ENCODE measurements at regions not wholly inside any gene's neighbourhood (a gene's known extent, or its start where the extent isn't known, plus 50 kb on each side); places are given as distances from the start of the nearest gene placed in this dataset.

DNA sequence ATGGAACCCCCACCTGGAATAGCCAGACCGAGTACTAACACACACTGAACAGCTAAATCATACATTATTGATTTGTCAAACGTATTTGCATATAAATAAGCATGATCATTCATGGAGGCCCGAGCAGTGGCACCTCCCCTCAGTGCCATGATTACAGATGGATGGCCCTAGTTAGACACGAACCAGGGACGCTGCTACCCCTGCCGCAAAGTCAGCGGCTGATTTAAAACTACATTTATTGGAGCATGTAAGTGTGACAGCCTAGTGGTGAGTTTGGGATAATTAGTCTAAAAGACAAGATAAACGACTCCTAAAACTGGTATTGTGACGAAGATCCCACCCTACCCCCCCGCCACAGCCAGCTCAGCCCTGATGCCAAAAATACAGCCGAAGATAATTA lies 159.1 kb upstream of the MAFB start:
- no peak overlapping the region for H3K27ac ChIP-seq (ENCODE audit: insufficient read depth, low read depth, low read length)
- H3K36me3 ChIP-seq (ENCODE audit: control insufficient read depth in 2 of 2, extremely low read depth in 1 of 2, insufficient read depth in 2 of 2, low read length in 2 of 2) = no peaks in the 10 kb centered on the region
- CTCF ChIA-PET = interaction anchor here (1.5 kb wide), 1 partner anchor 27 kb away, joined by 5 read pairs; no protein-coding TSS in a partner anchor
- no peaks in the 10 kb centered on the region for H3K4me1 ChIP-seq (ENCODE audit: control insufficient read depth, extremely low read depth, insufficient read depth, low read length)
- BruUV-seq (replicated peaks) = no TSS peak
- no peak overlapping the region for H3K4me2 ChIP-seq (ENCODE audit: insufficient read depth, low read length)
- no peaks in the 10 kb centered on the region for H4K20me1 ChIP-seq (replicated peaks; ENCODE audit: control insufficient read depth, extremely low read depth, insufficient read depth, low read length)
- H3K9ac ChIP-seq (replicated peaks; ENCODE audit: extremely low read depth, insufficient read depth, low read length) = no peak overlapping the region
- H2AFZ ChIP-seq (ENCODE audit: low read depth, low read length) = no peak overlapping the region
- dilution Hi-C loops (cut with MboI; ENCODE audit: extremely low pct_ligation_motif_present, low sequenced_read_pairs) (no loop called here), intact Hi-C loops (cut with micrococcal nuclease) (no loop called here)
- TF ChIP-seq, protein P1, sequence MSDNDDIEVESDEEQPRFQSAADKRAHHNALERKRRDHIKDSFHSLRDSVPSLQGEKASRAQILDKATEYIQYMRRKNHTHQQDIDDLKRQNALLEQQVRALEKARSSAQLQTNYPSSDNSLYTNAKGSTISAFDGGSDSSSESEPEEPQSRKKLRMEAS (IDR thresholded peaks at IDR 0.05; ENCODE audit: insufficient read depth, insufficient read length) = no peak
- no peaks in the 10 kb centered on the region for H3K27me3 ChIP-seq (ENCODE audit: control insufficient read depth in 2 of 2, insufficient read depth in 2 of 2, low read length in 2 of 2)
- no peaks in the 10 kb centered on the region for H3K79me2 ChIP-seq (ENCODE audit: control insufficient read depth, insufficient read depth, low read length)
- POLR2A ChIA-PET = no interaction called here
- H3K9me1 ChIP-seq (replicated peaks; ENCODE audit: control insufficient read depth, extremely low read depth, insufficient read depth, low read length) = no peaks in the 10 kb centered on the region
- DNase-seq (ENCODE audit: low read depth, low spot score) = no peak
- no peak for FAIRE-seq
- no peak overlapping the region for H3K4me3 ChIP-seq (replicated peaks in 1 of 3; ENCODE audit: insufficient read depth in 1 of 3, low read depth in 1 of 3, low read length in 3 of 3)
- H3K9me3 ChIP-seq (replicated peaks; ENCODE audit: control insufficient read depth, insufficient read depth, low read length) = no peaks in the 10 kb centered on the region

DNA sequence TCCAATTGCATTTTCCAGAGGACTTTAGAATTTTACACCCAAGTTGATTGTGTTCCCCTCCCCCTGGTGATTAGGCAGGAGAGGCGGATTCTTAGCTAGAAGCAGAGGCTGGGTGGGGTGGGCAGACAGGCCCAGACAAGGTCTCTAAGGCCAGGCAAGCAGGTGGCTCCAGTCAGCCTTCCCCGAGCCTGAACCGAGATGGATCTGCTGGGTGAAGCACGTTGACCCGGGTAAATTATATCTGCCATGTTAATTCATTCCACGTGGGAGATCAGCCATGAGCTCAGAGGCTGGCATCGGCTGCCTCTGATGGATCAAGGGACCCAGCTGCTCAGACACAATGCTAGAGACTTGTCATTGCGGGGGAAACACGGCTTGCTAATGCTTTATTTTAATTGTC lies 159.5 kb upstream of the MAFB start:
- Histone ChIP-seq H3K79me2 (ENCODE audit: control insufficient read depth, insufficient read depth, low read length) (no peaks in the 10 kb centered on the region), H3K9me1 (replicated peaks; ENCODE audit: control insufficient read depth, extremely low read depth, insufficient read depth, low read length) (no peaks in the 10 kb centered on the region), H3K4me2 (ENCODE audit: insufficient read depth, low read length) (no peak overlapping the region), H3K9me3 (replicated peaks; ENCODE audit: control insufficient read depth, insufficient read depth, low read length) (no peaks in the 10 kb centered on the region), H3K4me3 (replicated peaks in 1 of 3; ENCODE audit: insufficient read depth in 1 of 3, low read depth in 1 of 3, low read length in 3 of 3) (no peak overlapping the region), H3K27ac (ENCODE audit: insufficient read depth, low read depth, low read length) (no peak overlapping the region), H4K20me1 (replicated peaks; ENCODE audit: control insufficient read depth, extremely low read depth, insufficient read depth, low read length) (no peaks in the 10 kb centered on the region), H3K9ac (replicated peaks; ENCODE audit: extremely low read depth, insufficient read depth, low read length) (no peak overlapping the region), H3K36me3 (ENCODE audit: control insufficient read depth in 2 of 2, extremely low read depth in 1 of 2, insufficient read depth in 2 of 2, low read length in 2 of 2) (no peaks in the 10 kb centered on the region), H3K27me3 (ENCODE audit: control insufficient read depth in 2 of 2, insufficient read depth in 2 of 2, low read length in 2 of 2) (no peaks in the 10 kb centered on the region), H3K4me1 (ENCODE audit: control insufficient read depth, extremely low read depth, insufficient read depth, low read length) (no peaks in the 10 kb centered on the region), H2AFZ (ENCODE audit: low read depth, low read length) (no peak overlapping the region)
- POLR2A ChIA-PET = no interaction called here
- DNase-seq (ENCODE audit: low read depth, low spot score) (no peak), FAIRE-seq (no peak)
- CTCF ChIA-PET = interaction anchor here (1.5 kb wide), 1 partner anchor 26 kb away, joined by 5 read pairs; no protein-coding TSS in a partner anchor
- dilution Hi-C loops (cut with MboI; ENCODE audit: extremely low pct_ligation_motif_present, low sequenced_read_pairs) = no loop called here
- TF ChIP-seq JUN (IDR thresholded peaks at IDR 0.05; ENCODE audit: borderline replicate concordance, insufficient read depth, insufficient read length, low read depth) = no peak
- TF ChIP-seq, protein P2, sequence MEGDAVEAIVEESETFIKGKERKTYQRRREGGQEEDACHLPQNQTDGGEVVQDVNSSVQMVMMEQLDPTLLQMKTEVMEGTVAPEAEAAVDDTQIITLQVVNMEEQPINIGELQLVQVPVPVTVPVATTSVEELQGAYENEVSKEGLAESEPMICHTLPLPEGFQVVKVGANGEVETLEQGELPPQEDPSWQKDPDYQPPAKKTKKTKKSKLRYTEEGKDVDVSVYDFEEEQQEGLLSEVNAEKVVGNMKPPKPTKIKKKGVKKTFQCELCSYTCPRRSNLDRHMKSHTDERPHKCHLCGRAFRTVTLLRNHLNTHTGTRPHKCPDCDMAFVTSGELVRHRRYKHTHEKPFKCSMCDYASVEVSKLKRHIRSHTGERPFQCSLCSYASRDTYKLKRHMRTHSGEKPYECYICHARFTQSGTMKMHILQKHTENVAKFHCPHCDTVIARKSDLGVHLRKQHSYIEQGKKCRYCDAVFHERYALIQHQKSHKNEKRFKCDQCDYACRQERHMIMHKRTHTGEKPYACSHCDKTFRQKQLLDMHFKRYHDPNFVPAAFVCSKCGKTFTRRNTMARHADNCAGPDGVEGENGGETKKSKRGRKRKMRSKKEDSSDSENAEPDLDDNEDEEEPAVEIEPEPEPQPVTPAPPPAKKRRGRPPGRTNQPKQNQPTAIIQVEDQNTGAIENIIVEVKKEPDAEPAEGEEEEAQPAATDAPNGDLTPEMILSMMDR (IDR thresholded peaks at IDR 0.05; ENCODE audit: extremely low read depth in 1 of 2, insufficient read depth in 1 of 2, low read depth in 1 of 2, low read length in 2 of 2) = no peak
- no peak for TF ChIP-seq MYC (IDR thresholded peaks at IDR 0.05; ENCODE audit: low read depth, low read length)
- TF ChIP-seq FOS (IDR thresholded peaks at IDR 0.05; ENCODE audit: borderline replicate concordance, insufficient read depth, low read length) = no peak
- TF ChIP-seq GATA2 (IDR thresholded peaks at IDR 0.05; ENCODE audit: insufficient read depth, insufficient read length, low read depth, low read length) = no peak
- TF ChIP-seq POLR2AphosphoS5 (IDR thresholded peaks at IDR 0.05; ENCODE audit: insufficient read depth, low read depth, low read length) = no peak
- TF ChIP-seq, protein P1 (IDR thresholded peaks at IDR 0.05; ENCODE audit: insufficient read depth, insufficient read length) = no peak
- no peak for TF ChIP-seq POLR2A (IDR thresholded peaks at IDR 0.05; ENCODE audit: low read depth, low read length)
- no peak for TF ChIP-seq EZH2 (IDR thresholded peaks at IDR 0.05; ENCODE audit: borderline replicate concordance, low read depth, low read length, severe bottlenecking)
- no TSS peak for BruUV-seq (replicated peaks)
- intact Hi-C loops (cut with micrococcal nuclease) = no loop called here
